H1 (cell line): ENCODE measurements at regions not wholly inside any gene's neighbourhood (a gene's known extent, or its start where the extent isn't known, plus 50 kb on each side); places are given as distances from the start of the nearest gene placed in this dataset.

Experiments used
- CTCF ChIA-PET: fragments of 300-600 bp; sonication (Branson Sonifier 250); formaldehyde crosslinking; loops from one replicate; lab custom pipeline; 2021; ENCODE audit not compliant: partially characterized antibody; lab: Charles Lee
- POLR2A ChIA-PET: fragments of 300-600 bp; sonication (Branson Sonifier 250); formaldehyde crosslinking; loops from one replicate; lab custom pipeline; 2021; ENCODE audit warnings: inconsistent platforms; ENCODE audit not compliant: partially characterized antibody; lab: Charles Lee
- DNase-seq, 2 experiments: peaks; one replicate each; pipeline versions ENCODE4 v3.0.0 to v3.0.0-alpha.2; 2010 to 2022; ENCODE audit warnings: low spot score in 2 of 2, low read depth in 1 of 2, mixed read lengths in 1 of 2
- FAIRE-seq: peaks from 2 replicates; lab custom pipeline; 2011; peaks lifted over from hg19 to GRCh38; lab: Jason Lieb, UNC
- H2AFZ ChIP-seq: 2 replicates; pipeline ENCODE4 v1.8.1; 2012; ENCODE audit warnings: low read length, inconsistent platforms
- H2AK5ac ChIP-seq: 2 replicates; pipeline ENCODE4 v1.6.1; 2013; ENCODE audit warnings: low read depth, low read length
- H2BK120ac ChIP-seq: replicated peaks from 2 replicates; pipeline ENCODE3; 2013; ENCODE audit warnings: low read depth, low read length, inconsistent platforms
- H2BK12ac ChIP-seq: 2 replicates; pipeline ENCODE4 v1.6.1; 2013; ENCODE audit warnings: low read depth, low read length
- H2BK15ac ChIP-seq: 2 replicates; pipeline ENCODE4 v1.6.1; 2013; ENCODE audit warnings: low read length
- H2BK20ac ChIP-seq: 2 replicates; pipeline ENCODE4 v1.6.1; 2013; ENCODE audit warnings: low read length
- H2BK5ac ChIP-seq: 2 replicates; pipeline ENCODE4 v1.6.1; 2013; ENCODE audit warnings: low read depth, low read length
- H3K14ac ChIP-seq: 2 replicates; pipeline ENCODE4 v1.6.1; 2013; ENCODE audit warnings: inconsistent platforms; ENCODE audit not compliant: insufficient read length
- H3K18ac ChIP-seq: 2 replicates; pipeline ENCODE4 v1.6.1; 2013; ENCODE audit warnings: low read length; ENCODE audit errors: extremely low read depth
- H3K23ac ChIP-seq: 2 replicates; pipeline ENCODE4 v1.6.1; 2013; ENCODE audit warnings: inconsistent platforms; ENCODE audit not compliant: insufficient read length
- H3K23me2 ChIP-seq: 2 replicates; pipeline ENCODE4 v1.6.1; 2013; ENCODE audit warnings: low read depth, low read length
- H3K27ac ChIP-seq: 2 replicates; pipeline ENCODE4 v1.6.1; 2011; ENCODE audit warnings: low read depth, low read length, inconsistent platforms
- H3K27me3 ChIP-seq, 4 experiments: replicated peaks in 1 of 4; 1 replicate in 1 of 4; 2 replicates in 3 of 4; pipeline versions ENCODE4 v1.6.1 to v1.8.1; 2011 to 2013; ENCODE audit warnings: low read length in 3 of 4, mild to moderate bottlenecking in 3 of 4, inconsistent platforms in 2 of 4, mixed read lengths in 2 of 4, moderate library complexity in 1 of 4; ENCODE audit not compliant: control insufficient read depth in 3 of 4, insufficient read depth in 3 of 4; ENCODE audit errors: extremely low read depth in 1 of 4
- H3K36me3 ChIP-seq, 4 experiments: 2 replicates each; pipeline versions ENCODE4 v1.6.1 to v1.8.1; 2011 to 2013; ENCODE audit warnings: mild to moderate bottlenecking in 4 of 4, low read length in 3 of 4, moderate library complexity in 2 of 4, control low read depth in 1 of 4, inconsistent platforms in 1 of 4; ENCODE audit not compliant: insufficient read depth in 4 of 4, control insufficient read depth in 2 of 4
- H3K4ac ChIP-seq: replicated peaks from 2 replicates; pipeline ENCODE3; 2013; ENCODE audit warnings: low read length, low read depth, mixed read lengths, inconsistent platforms; ENCODE audit not compliant: insufficient read length
- H3K4me1 ChIP-seq, 4 experiments: replicated peaks in 1 of 4; 1 replicate in 1 of 4; 2 replicates in 3 of 4; pipeline versions ENCODE4 v1.6.1 to v1.8.1; 2011 to 2013; ENCODE audit warnings: low read length in 3 of 4, inconsistent platforms in 2 of 4, mixed read lengths in 1 of 4; ENCODE audit not compliant: insufficient read depth in 4 of 4, control insufficient read depth in 3 of 4
- H3K4me2 ChIP-seq, 2 experiments: 2 replicates each; pipeline versions ENCODE4 v1.6.1 to v1.8.1; 2011 to 2013; ENCODE audit warnings: low read depth in 2 of 2, low read length in 2 of 2, control low read depth in 1 of 2, inconsistent platforms in 1 of 2, mild to moderate bottlenecking in 1 of 2; ENCODE audit not compliant: insufficient read depth in 1 of 2
- H3K4me3 ChIP-seq, 4 experiments: fragments of 200-600, 300-600 bp in 1 of 4; sonication (generic), shearing (Covaris generic), sonication (Bioruptor Twin) in 1 of 4; 2 replicates each; pipeline versions ENCODE4 v1.5.1 to v1.8.1; 2011 to 2016; ENCODE audit warnings: low read length in 4 of 4, low read depth in 3 of 4, control low read depth in 2 of 4, inconsistent platforms in 2 of 4, mild to moderate bottlenecking in 2 of 4, mixed read lengths in 1 of 4, moderate library complexity in 1 of 4; ENCODE audit not compliant: insufficient read depth in 2 of 4; ENCODE audit errors: extremely low read depth in 1 of 4
- H3K56ac ChIP-seq: replicated peaks from 2 replicates; pipeline ENCODE3; 2013; ENCODE audit warnings: low read depth, mild to moderate bottlenecking, mixed read lengths, low read length, inconsistent platforms; ENCODE audit not compliant: insufficient read length
- H3K79me1 ChIP-seq: 2 replicates; pipeline ENCODE4 v1.6.1; 2013; ENCODE audit warnings: low read depth, low read length, control low read depth
- H3K79me2 ChIP-seq, 2 experiments: 2 replicates each; pipeline versions ENCODE4 v1.6.1 to v1.8.1; 2012 to 2013; ENCODE audit warnings: low read length in 2 of 2, mild to moderate bottlenecking in 2 of 2, inconsistent platforms in 1 of 2; ENCODE audit not compliant: insufficient read depth in 2 of 2, control insufficient read depth in 1 of 2
- H3K9ac ChIP-seq, 4 experiments: replicated peaks in 1 of 4; 1 replicate in 1 of 4; 2 replicates in 3 of 4; pipeline versions ENCODE4 v1.6.1 to v1.8.1; 2011 to 2013; ENCODE audit warnings: low read depth in 3 of 4, low read length in 3 of 4, control low read depth in 2 of 4, mild to moderate bottlenecking in 2 of 4, moderate library complexity in 2 of 4, inconsistent platforms in 1 of 4; ENCODE audit errors: extremely low read depth in 1 of 4
- H3K9me3 ChIP-seq, 2 experiments: 2 replicates each; pipeline versions ENCODE4 v1.6.1 to v1.8.1; 2012 to 2013; ENCODE audit warnings: mild to moderate bottlenecking in 2 of 2, moderate library complexity in 2 of 2, control low read depth in 1 of 2, inconsistent platforms in 1 of 2, low read depth in 1 of 2, low read length in 1 of 2, mixed read lengths in 1 of 2; ENCODE audit not compliant: insufficient read depth in 2 of 2
- H4K20me1 ChIP-seq, 2 experiments: replicated peaks in 1 of 2; 2 replicates each; pipeline versions ENCODE3 to v1.8.1; 2011 to 2013; ENCODE audit warnings: inconsistent platforms in 2 of 2, low read length in 2 of 2, mild to moderate bottlenecking in 1 of 2; ENCODE audit not compliant: insufficient read depth in 2 of 2, control insufficient read depth in 1 of 2
- H4K5ac ChIP-seq: 2 replicates; pipeline ENCODE4 v1.6.1; 2013; ENCODE audit warnings: low read length, low read depth, mixed read lengths, inconsistent platforms; ENCODE audit not compliant: insufficient read length
- H4K8ac ChIP-seq: 2 replicates; pipeline ENCODE4 v1.8.0; 2013; ENCODE audit warnings: mild to moderate bottlenecking, moderate library complexity, low read length, inconsistent platforms; ENCODE audit not compliant: insufficient read depth; ENCODE audit errors: extremely low read depth
- H4K91ac ChIP-seq: replicated peaks from 2 replicates; pipeline ENCODE3; 2013; ENCODE audit warnings: low read length, mixed read lengths, inconsistent platforms; ENCODE audit not compliant: insufficient read length
- GABPA ChIP-seq: IDR thresholded peaks from 2 replicates; pipeline ENCODE4 v1.6.1; 2011; ENCODE audit warnings: mild to moderate bottlenecking, low read length, moderate library complexity, borderline replicate concordance; ENCODE audit not compliant: insufficient read depth
- TAF7 ChIP-seq: optimal IDR thresholded peaks from 2 replicates; pipeline ENCODE3; 2011; ENCODE audit warnings: low read depth, mild to moderate bottlenecking, inconsistent platforms, low read length, moderate library complexity, borderline replicate concordance
- WGBS, 2 experiments: shearing (Covaris generic) in 1 of 2; methylation state at CpG; one replicate each; pipeline versions ENCODE4 v1.1.6 to v1.1.7; 2013 to 2015; ENCODE audit warnings: low lambda C conversion rate in 2 of 2, mixed read lengths in 2 of 2, inconsistent platforms in 1 of 2, low coverage in 1 of 2, missing lambda C conversion rate in 1 of 2; ENCODE audit not compliant: insufficient replicate concordance in 2 of 2, insufficient coverage in 1 of 2, insufficient read length in 1 of 2; ENCODE audit errors: extremely low coverage in 1 of 2, missing lambda C conversion rate in 1 of 2; 5-methylcytosine and 5-hydroxymethylcytosine counted together

DNA sequence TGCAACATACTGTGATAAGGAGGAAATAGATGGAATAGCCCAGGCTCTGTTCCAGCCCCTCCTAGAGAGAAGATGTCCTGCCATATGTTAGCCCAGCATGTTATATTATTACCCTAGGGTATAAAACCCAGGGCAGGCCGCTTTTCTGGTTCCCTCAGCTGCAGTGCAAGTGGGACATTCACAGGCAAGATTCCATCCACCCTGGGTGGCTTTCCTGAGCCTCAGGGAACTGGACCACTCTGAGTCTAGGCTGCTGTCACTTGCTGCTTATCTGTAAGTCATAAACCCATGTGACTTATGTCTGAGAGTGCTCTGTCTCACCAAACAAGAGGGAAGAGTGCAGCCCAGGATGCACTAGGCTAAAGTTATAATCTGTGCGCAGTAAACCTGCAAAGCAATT lies 413.2 kb downstream of the MZT1 start:
- no peaks in the 10 kb centered on the region for H3K79me1 ChIP-seq
- FAIRE-seq (no peak), DNase-seq (no peak)
- no peak overlapping the region for H3K56ac ChIP-seq
- no peak overlapping the region for H3K4me3 ChIP-seq
- 83% methylated on average over 2 of the region's 2 CpGs; no CpG with 5 or more reads in 1 of the 2 experiments for WGBS, 2 experiments
- H2BK120ac ChIP-seq: no peak overlapping the region
- no peak overlapping the region for H2AK5ac ChIP-seq
- no peak overlapping the region for H3K23ac ChIP-seq
- H4K8ac ChIP-seq: no peak overlapping the region
- no peak overlapping the region for H4K91ac ChIP-seq
- H3K79me2 ChIP-seq: no peaks in the 10 kb centered on the region
- H3K9me3 ChIP-seq: no peaks in the 10 kb centered on the region
- H4K20me1 ChIP-seq: no peaks in the 10 kb centered on the region
- H3K9ac ChIP-seq: no peak overlapping the region
- no peak overlapping the region for H3K27ac ChIP-seq
- H2BK15ac ChIP-seq: no peak overlapping the region
- H3K4me2 ChIP-seq: no peak overlapping the region
- TF ChIP-seq TAF7 (no peak), GABPA (no peak)
- ChIA-PET CTCF (no interaction called here), POLR2A (no interaction called here)
- H3K27me3 ChIP-seq: no peaks in the 10 kb centered on the region
- H3K4ac ChIP-seq: no peak overlapping the region
- H2AFZ ChIP-seq: 0 out of 2 replicates have a peak overlapping the region, but pooled peaks have one; percentile 28
- H3K23me2 ChIP-seq: no peaks in the 10 kb centered on the region
- H4K5ac ChIP-seq: no peak overlapping the region
- H2BK5ac ChIP-seq: no peak overlapping the region
- no peak overlapping the region for H3K18ac ChIP-seq
- H2BK20ac ChIP-seq: no peak overlapping the region
- peaks cover 0 to 3% (median 0%) of the 10 kb centered on the region in 4 experiments; a peak in 1 of 7 replicates for H3K4me1 ChIP-seq
- H3K36me3 ChIP-seq: no peaks in the 10 kb centered on the region
- no peak overlapping the region for H3K14ac ChIP-seq
- H2BK12ac ChIP-seq: no peak overlapping the region
